Ammon's horn (tissue), 1 donor: ENCODE measurements at regions not wholly inside any gene's neighbourhood (a gene's known extent, or its start where the extent isn't known, plus 50 kb on each side); places are given as distances from the start of the nearest gene placed in this dataset.
A peak's percentile ranks its signal among the peaks of the same experiment; 100 is the strongest.

Experiments
- DNase-seq: peaks from one replicate; pipeline ENCODE4 v3.0.0-alpha.2; 2016; ENCODE audit warnings: low spot score

GRCh38 chr11:110928391-110928790 is 216.2 kb upstream of the ARHGAP20 start:
- no peak for DNase-seq

DNA sequence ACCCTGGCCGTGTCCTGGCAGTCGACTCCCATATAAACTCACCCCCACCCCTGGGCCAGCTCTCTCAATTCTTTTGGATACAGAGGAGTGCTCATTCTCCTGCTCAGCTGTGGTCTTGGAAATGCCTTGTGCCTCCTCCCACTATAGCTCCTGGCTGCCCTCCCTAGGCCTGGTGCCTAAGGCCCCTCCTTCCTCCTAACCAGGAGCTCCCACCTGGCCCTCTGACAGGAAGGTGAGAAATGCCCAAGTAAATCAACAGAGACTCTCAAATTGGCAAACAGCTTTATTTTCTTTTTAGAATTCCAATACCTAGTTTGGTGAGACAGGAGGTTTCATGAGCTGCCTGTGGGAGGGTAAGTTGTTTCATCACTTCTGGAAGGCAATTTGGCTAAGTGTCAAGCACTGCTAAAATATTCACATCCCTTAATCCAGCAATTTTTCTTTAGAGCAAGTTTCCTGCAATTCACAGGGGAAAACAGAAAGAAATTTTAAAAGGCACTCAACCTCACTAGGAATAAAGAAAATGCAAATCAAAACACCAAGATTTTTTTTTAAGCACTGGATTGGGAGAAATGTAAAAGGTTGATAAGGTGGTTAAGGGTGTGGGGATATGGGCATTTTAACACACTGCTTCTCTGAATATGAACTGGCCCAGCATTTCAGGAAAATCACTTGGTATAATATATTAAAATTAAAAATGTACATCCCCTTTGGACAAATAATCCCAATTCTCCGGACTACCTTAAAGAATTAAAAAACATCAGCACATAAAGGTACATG is 209.7 kb upstream of the ARHGAP20 start:
- peak; percentile 33 for DNase-seq

GRCh38 chr11:110919241-110919922 is 207.1 kb upstream of the ARHGAP20 start:
- peak; percentile 47 for DNase-seq

DNA sequence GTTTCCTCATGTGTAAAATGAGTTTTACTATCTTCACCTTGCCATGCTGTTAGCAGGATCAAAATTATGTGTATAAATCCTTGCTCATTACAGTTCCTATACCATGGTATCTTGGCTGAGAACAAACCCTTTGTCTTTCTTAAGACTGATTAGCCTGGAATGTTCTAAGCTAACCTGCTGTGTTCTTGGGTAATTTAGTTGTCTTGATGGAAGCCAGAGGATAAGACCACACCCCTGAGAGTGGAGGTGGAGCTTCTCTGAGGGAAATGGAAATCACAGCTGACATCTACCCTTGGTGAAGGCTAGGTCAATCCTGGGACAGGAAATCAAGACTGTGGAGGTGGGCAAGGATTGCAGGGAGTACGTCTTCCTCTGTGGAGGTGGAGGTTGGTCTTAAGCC is 206.1 kb upstream of the ARHGAP20 start:
- no peak for DNase-seq

DNA sequence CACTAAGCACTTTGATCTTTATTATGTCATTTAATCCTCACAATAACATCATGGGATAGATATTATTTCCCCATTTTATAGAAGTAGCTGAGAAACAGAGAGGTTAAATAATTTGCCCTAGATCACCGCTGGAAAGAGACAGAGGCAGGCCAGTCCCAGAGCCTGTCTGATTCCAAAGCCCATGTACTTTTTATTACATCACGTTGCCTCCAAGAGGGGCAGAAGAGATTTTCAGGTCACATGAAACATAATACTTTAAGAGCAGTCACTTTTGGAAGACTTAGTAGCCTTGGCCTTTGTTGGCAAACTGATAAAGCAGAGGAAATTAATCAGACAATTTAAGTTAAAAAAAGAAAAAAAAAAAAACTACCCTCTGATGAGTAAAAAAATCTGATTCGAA is 200.2 kb upstream of the ARHGAP20 start:
- no peak for DNase-seq

DNA sequence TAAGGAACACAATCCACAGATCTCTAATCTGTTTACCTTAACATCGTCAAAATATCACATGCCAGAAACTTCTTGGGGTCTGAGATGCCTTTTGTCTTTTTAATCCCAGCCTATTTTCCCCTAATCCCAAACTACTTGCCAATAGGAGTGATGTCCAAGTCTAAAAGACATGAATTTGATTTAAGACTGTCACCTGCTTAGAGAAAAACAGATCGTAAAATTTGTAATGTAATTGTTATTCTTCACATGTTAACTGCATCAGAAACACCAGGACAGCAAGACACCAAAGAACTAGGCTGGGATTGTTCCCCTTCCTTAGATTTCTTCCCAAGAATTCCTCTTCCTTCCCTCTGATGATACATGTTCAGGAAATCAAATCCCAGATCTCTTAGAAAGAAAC is 198.1 kb upstream of the ARHGAP20 start:
- DNase-seq = no peak

GRCh38 chr11:110909336-110909735 is 197.1 kb upstream of the ARHGAP20 start:
- no peak for DNase-seq

GRCh38 chr11:110908401-110909105 is 196.3 kb upstream of the ARHGAP20 start:
- DNase-seq = peak; percentile 55

GRCh38 chr11:110907629-110908028 is 195.4 kb upstream of the ARHGAP20 start:
- no peak for DNase-seq

GRCh38 chr11:110903830-110904229 is 191.6 kb upstream of the ARHGAP20 start:
- no peak for DNase-seq

DNA sequence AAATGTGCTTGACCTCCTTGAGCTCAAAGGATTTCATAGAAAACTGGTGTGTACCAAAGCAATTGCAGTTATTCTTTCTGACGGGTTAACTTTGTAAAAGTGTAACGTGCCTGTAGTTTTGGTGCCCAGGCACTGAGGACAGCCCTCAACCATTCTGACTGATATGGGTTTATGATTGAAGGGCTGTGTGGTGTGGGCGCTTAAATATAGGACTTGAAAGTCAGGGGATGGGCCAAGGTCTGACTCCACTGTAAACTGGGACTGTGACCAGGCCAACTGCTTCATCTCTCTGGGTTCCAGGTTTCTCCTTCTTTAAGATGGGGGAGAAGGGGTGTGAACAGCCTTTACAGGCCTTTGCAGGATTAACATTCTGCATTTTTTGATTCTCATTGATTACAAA is 191.1 kb upstream of the ARHGAP20 start:
- DNase-seq = no peak

- DNase-seq = peak; percentile 24
Observed at GRCh38 chr11:110901441-110901840, 189.2 kb upstream of the ARHGAP20 start.

- DNase-seq = no peak
Observed at GRCh38 chr11:110900426-110900825, 188.2 kb upstream of the ARHGAP20 start.

GRCh38 chr11:110897035-110897434 is 184.8 kb upstream of the ARHGAP20 start:
- no peak for DNase-seq

DNA sequence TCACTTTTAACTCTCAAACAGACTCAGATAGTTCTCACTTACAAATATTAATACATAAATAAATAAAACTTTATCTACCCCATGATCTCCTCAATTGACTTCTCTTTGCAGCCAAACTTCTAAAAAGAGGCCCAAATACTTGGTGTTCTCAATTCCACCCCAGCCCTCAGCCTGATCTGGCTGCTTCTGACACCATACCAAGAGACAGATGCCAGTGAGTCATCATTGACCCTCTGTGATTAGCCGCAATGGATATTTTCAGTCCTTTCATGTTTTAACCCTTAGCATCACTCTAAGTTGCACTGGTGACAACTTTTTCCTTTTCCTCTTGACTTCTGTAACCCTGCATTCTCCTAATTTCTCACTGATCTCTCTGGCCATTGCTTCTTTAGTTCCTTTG is 184.1 kb upstream of the ARHGAP20 start:
- DNase-seq = no peak

- no peak for DNase-seq
Observed at GRCh38 chr11:110894224-110894623, 182.0 kb upstream of the ARHGAP20 start.

DNA sequence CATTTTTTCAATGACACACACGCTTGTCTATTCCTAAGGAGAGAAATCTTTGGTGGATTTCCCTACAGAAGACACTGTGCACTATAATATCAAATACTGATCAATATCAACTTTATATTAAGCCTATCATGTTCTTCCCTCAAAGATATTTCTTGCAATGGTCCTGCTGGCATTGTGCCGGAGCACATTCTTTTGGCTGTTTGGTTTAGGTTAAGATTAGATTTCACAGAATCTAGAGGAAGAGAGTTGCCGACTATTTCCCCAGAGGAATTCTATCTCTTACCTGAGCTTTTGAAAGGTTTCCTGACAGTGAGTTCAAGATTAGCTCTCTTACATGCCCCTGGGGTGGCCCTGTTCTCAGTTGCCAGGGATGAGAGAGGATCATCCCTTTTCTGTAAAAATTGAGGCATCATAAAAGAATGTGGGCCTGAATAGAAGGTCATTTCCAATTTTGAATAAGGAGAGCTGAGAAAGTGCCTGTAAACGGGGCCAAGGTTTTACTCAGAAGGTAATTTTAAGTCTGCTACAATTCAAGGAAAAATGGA is 180.6 kb upstream of the ARHGAP20 start:
- DNase-seq = no peak

- DNase-seq = no peak
Observed at GRCh38 chr11:110891411-110891810, 179.2 kb upstream of the ARHGAP20 start.

- DNase-seq = no peak
Observed at GRCh38 chr11:110890995-110891394, 178.8 kb upstream of the ARHGAP20 start.

- no peak for DNase-seq
Observed at GRCh38 chr11:110886288-110886970, 174.2 kb upstream of the ARHGAP20 start.

- DNase-seq = peak; percentile 35
Observed at GRCh38 chr11:110883256-110883655, 171.0 kb upstream of the ARHGAP20 start.

GRCh38 chr11:110878513-110878912 is 166.3 kb upstream of the ARHGAP20 start:
- DNase-seq = no peak
